Common myeloid progenitor, CD34-positive (primary cell): ENCODE measurements at regions not wholly inside any gene's neighbourhood (a gene's known extent, or its start where the extent isn't known, plus 50 kb on each side); places are given as distances from the start of the nearest gene placed in this dataset.

Experiments used
- CTCF ChIA-PET: fragments of 350-600 bp; sonication (Branson Sonifier 250); formaldehyde crosslinking; loops from one replicate; lab custom pipeline; 2021; ENCODE audit warnings: antibody characterized with exemption; lab: Charles Lee
- POLR2A ChIA-PET: fragments of 350-600 bp; sonication (Branson Sonifier 250); formaldehyde crosslinking; loops from one replicate; lab custom pipeline; 2021; ENCODE audit warnings: antibody characterized with exemption; lab: Charles Lee
- DNase-seq, 3 donors: peaks; one replicate each; pipeline versions ENCODE4 v3.0.0 to v3.0.0-alpha.2; 2013
- H3K27ac ChIP-seq, 2 experiments: 1 replicate in 1 of 2; 2 replicates in 1 of 2; pipeline ENCODE4 v1.7.0; 2013; ENCODE audit warnings: inconsistent platforms in 2 of 2, low read length in 2 of 2, mild to moderate bottlenecking in 2 of 2, low read depth in 1 of 2, moderate library complexity in 1 of 2; ENCODE audit not compliant: severe bottlenecking in 2 of 2, insufficient read depth in 1 of 2, poor library complexity in 1 of 2
- H3K27me3 ChIP-seq, 5 experiments: replicated peaks in 2 of 5; 1 replicate in 3 of 5; 2 replicates in 2 of 5; pipeline versions ENCODE4 v1.6.1 to v1.7.0; 2013; ENCODE audit warnings: low read length in 4 of 5, mild to moderate bottlenecking in 2 of 5, moderate library complexity in 2 of 5, inconsistent platforms in 1 of 5; ENCODE audit not compliant: insufficient read depth in 5 of 5, control insufficient read depth in 4 of 5
- H3K36me3 ChIP-seq, 4 experiments: 1 replicate in 2 of 4; 2 replicates in 2 of 4; pipeline versions ENCODE4 v1.6.1 to v1.7.0; 2013; ENCODE audit warnings: low read length in 3 of 4, control low read depth in 1 of 4, mild to moderate bottlenecking in 1 of 4; ENCODE audit not compliant: control insufficient read depth in 4 of 4, insufficient read depth in 4 of 4
- H3K4me1 ChIP-seq, 4 experiments: 1 replicate in 3 of 4; 2 replicates in 1 of 4; pipeline versions ENCODE4 v1.6.1 to v1.7.1; 2013; ENCODE audit warnings: low read length in 3 of 4, mild to moderate bottlenecking in 3 of 4, control low read depth in 1 of 4, inconsistent platforms in 1 of 4, moderate library complexity in 1 of 4; ENCODE audit not compliant: control insufficient read depth in 4 of 4, insufficient read depth in 4 of 4; ENCODE audit errors: control extremely low read depth in 1 of 4
- H3K4me3 ChIP-seq, 7 experiments: 1 replicate in 4 of 7; 2 replicates in 3 of 7; pipeline versions ENCODE4 v1.5.1 to v1.7.0; 2013; ENCODE audit warnings: mild to moderate bottlenecking in 7 of 7, low read length in 6 of 7, moderate library complexity in 6 of 7, inconsistent platforms in 2 of 7, low read depth in 2 of 7, control low read depth in 1 of 7; ENCODE audit not compliant: insufficient read depth in 4 of 7, control insufficient read depth in 1 of 7; ENCODE audit errors: extremely low read depth in 1 of 7
- H3K9me3 ChIP-seq, 5 experiments: 1 replicate in 4 of 5; 2 replicates in 1 of 5; pipeline versions ENCODE4 v1.6.1 to v1.7.1; 2013; ENCODE audit warnings: low read length in 4 of 5, mild to moderate bottlenecking in 2 of 5, inconsistent platforms in 1 of 5, low read depth in 1 of 5, moderate library complexity in 1 of 5; ENCODE audit not compliant: control insufficient read depth in 4 of 5, insufficient read depth in 2 of 5; ENCODE audit errors: control extremely low read depth in 1 of 5
- WGBS: methylation state at CpG from one replicate; pipeline ENCODE4 v1.1.5; 2013; ENCODE audit not compliant: insufficient coverage; 5-methylcytosine and 5-hydroxymethylcytosine counted together

- WGBS, result 97% methylated on average over 3 of the region's 3 CpGs
- H3K27me3 ChIP-seq, result peaks cover 0 to 2% (median 2%) of the 10 kb centered on the region in 5 experiments
- H3K4me3 ChIP-seq, result no peak overlapping the region
- no peaks in the 10 kb centered on the region for H3K9me3 ChIP-seq
- H3K36me3 ChIP-seq, result no peaks in the 10 kb centered on the region
- POLR2A ChIA-PET, result interaction anchor here (0.6 kb wide), 1 partner anchor 18 kb away, joined by 5 read pairs; no protein-coding TSS in a partner anchor
- CTCF ChIA-PET, result no interaction called here
- no peak overlapping the region for H3K27ac ChIP-seq
- no peaks in the 10 kb centered on the region for H3K4me1 ChIP-seq
- no peak for DNase-seq
These were observed 437.8 kb upstream of the B3GAT1 start for GRCh38 chr11:134849833-134850232.

GRCh38 chr11:134847083-134847715, 435.2 kb upstream of the B3GAT1 start:
- peaks cover 0 to 8% (median 0%) of the 10 kb centered on the region in 5 experiments for H3K27me3 ChIP-seq
- CTCF ChIA-PET, result no interaction called here
- 77% methylated on average over 17 of the region's 17 CpGs for WGBS
- H3K36me3 ChIP-seq, result no peaks in the 10 kb centered on the region
- H3K4me3 ChIP-seq, result no peak overlapping the region
- no peaks in the 10 kb centered on the region for H3K4me1 ChIP-seq
- H3K9me3 ChIP-seq, result no peaks in the 10 kb centered on the region
- POLR2A ChIA-PET, result no interaction called here
- no peak overlapping the region for H3K27ac ChIP-seq
- no peak for DNase-seq

GRCh38 chr11:134846328-134847082, 434.5 kb upstream of the B3GAT1 start:
- H3K27ac ChIP-seq, result no peak overlapping the region
- H3K9me3 ChIP-seq, result no peaks in the 10 kb centered on the region
- no peaks in the 10 kb centered on the region for H3K4me1 ChIP-seq
- H3K36me3 ChIP-seq, result no peaks in the 10 kb centered on the region
- ChIA-PET POLR2A (no interaction called here), CTCF (no interaction called here)
- no peak for DNase-seq
- peaks cover 0 to 12% (median 0%) of the 10 kb centered on the region in 5 experiments for H3K27me3 ChIP-seq
- H3K4me3 ChIP-seq, result no peak overlapping the region
- 94% methylated on average over 7 of the region's 11 CpGs for WGBS

GRCh38 chr11:134845474-134846327, 433.7 kb upstream of the B3GAT1 start:
- CTCF ChIA-PET, result no interaction called here
- H3K9me3 ChIP-seq, result no peaks in the 10 kb centered on the region
- no peaks in the 10 kb centered on the region for H3K4me1 ChIP-seq
- POLR2A ChIA-PET, result no interaction called here
- DNase-seq, result no peak
- H3K27ac ChIP-seq, result no peak overlapping the region
- peaks cover 0 to 12% (median 0%) of the 10 kb centered on the region in 5 experiments for H3K27me3 ChIP-seq
- H3K36me3 ChIP-seq, result no peaks in the 10 kb centered on the region
- no peak overlapping the region for H3K4me3 ChIP-seq
- WGBS, result 90% methylated on average over 10 of the region's 13 CpGs

- no peak overlapping the region for H3K27ac ChIP-seq
- H3K4me3 ChIP-seq, result no peak overlapping the region
- DNase-seq, result no peak
- no peaks in the 10 kb centered on the region for H3K9me3 ChIP-seq
- WGBS, result 91% methylated on average over 8 of the region's 8 CpGs
- POLR2A ChIA-PET, result no interaction called here
- CTCF ChIA-PET, result no interaction called here
- peaks cover 0 to 12% (median 0%) of the 10 kb centered on the region in 5 experiments for H3K27me3 ChIP-seq
- no peaks in the 10 kb centered on the region for H3K4me1 ChIP-seq
- H3K36me3 ChIP-seq, result no peaks in the 10 kb centered on the region
These were observed 432.8 kb upstream of the B3GAT1 start for GRCh38 chr11:134844838-134845237.

- Histone ChIP-seq H3K27me3 (peaks cover 0 to 12% (median 0%) of the 10 kb centered on the region in 5 experiments), H3K4me3 (no peak overlapping the region), H3K27ac (no peak overlapping the region), H3K4me1 (no peaks in the 10 kb centered on the region), H3K9me3 (no peaks in the 10 kb centered on the region), H3K36me3 (no peaks in the 10 kb centered on the region)
- ChIA-PET POLR2A (no interaction called here), CTCF (no interaction called here)
- whole genome bisulfite sequencing, result 93% methylated on average over 9 of the region's 9 CpGs
- DNase-seq, result no peak
These were observed 431.7 kb upstream of the B3GAT1 start for GRCh38 chr11:134843735-134844134.
